ENCODE measurements at regions not wholly inside any gene's neighbourhood (a gene's known extent, or its start where the extent isn't known, plus 50 kb on each side); places are given as distances from the start of the nearest gene placed in this dataset.
A peak's percentile ranks its signal among the peaks of the same experiment; 100 is the strongest.

DNA sequence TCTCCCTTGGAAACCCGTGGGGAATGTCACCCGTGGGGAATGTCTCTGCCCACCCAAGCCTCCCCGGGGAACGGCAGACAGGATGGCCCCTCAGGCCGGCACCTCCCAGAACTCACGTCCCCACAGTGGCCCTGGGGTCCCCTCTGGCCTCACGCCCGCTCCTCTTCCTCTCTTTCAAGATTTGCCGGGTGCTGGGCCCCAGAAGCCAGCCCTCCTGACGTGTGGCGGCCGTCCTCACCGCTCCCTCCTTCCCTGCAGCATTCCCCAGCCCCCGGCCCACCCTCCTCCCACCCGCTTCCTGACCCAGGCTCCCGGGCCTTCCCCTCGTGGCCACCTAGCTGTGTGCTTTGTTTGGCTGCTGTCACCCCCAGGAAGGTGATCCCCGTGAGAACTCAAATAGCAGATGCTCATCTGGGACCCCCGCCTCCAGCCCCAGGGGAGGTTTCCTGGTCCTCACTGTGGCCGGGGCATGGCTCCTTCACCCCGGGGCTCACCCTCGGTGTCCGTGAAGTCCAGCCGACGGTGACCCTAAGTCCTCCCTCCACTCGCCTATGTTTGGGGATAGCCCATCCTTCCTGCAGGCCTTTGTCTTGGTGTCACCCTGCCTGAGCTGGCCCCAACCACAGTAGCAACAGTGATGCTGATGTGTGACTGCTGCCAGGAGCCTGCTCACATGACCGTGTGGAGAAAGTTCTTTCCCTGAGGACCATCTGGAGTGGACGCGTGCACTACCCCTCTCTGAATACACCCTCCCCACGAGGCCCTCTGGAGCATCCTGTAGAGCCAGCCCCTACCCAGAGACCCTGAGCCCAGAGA, 163.3 kb upstream of the IER5L start:
- Histone ChIP-seq H3K27me3 (ENCODE audit: control insufficient read depth, insufficient read depth, low read length) (no peaks in the 10 kb centered on the region), H3K4me1 (ENCODE audit: control insufficient read depth, insufficient read depth, low read length) (peaks cover 63% of the 10 kb centered on the region), H3K9me3 (replicated peaks; ENCODE audit: control insufficient read depth, low read depth, low read length) (no peaks in the 10 kb centered on the region), H3K36me3 (ENCODE audit: control insufficient read depth, insufficient read depth, low read length) (no peaks in the 10 kb centered on the region), H3K27ac (ENCODE audit: low read length) (peak overlapping the region; percentile 42), H3K4me3 (ENCODE audit: low read length) (no peak overlapping the region)
- peak; percentile 74 for DNase-seq
- 42% methylated on average over 24 of the region's 30 CpGs for WGBS (ENCODE audit: insufficient coverage)

- H3K27me3 ChIP-seq (ENCODE audit: control insufficient read depth, insufficient read depth, low read length): no peaks in the 10 kb centered on the region
- DNase-seq: no peak
- no peaks in the 10 kb centered on the region for H3K36me3 ChIP-seq (ENCODE audit: control insufficient read depth, insufficient read depth, low read length)
- H3K4me1 ChIP-seq (ENCODE audit: control insufficient read depth, insufficient read depth, low read length): peaks cover 71% of the 10 kb centered on the region
- no peak overlapping the region for H3K4me3 ChIP-seq (ENCODE audit: low read length)
- H3K27ac ChIP-seq (ENCODE audit: low read length): peak overlapping the region; percentile 42
- WGBS (ENCODE audit: insufficient coverage): 61% methylated on average over 15 of the region's 15 CpGs
- H3K9me3 ChIP-seq (replicated peaks; ENCODE audit: control insufficient read depth, low read depth, low read length): no peaks in the 10 kb centered on the region
Measured at GRCh38 chr9:129340427-129341170, 162.5 kb upstream of the IER5L start.

- H3K36me3 ChIP-seq (ENCODE audit: control insufficient read depth, insufficient read depth, low read length): no peaks in the 10 kb centered on the region
- no peaks in the 10 kb centered on the region for H3K9me3 ChIP-seq (replicated peaks; ENCODE audit: control insufficient read depth, low read depth, low read length)
- H3K27me3 ChIP-seq (ENCODE audit: control insufficient read depth, insufficient read depth, low read length): no peaks in the 10 kb centered on the region
- peak overlapping the region; percentile 73 for H3K27ac ChIP-seq (ENCODE audit: low read length)
- H3K4me3 ChIP-seq (ENCODE audit: low read length): no peak overlapping the region
- peaks cover 77% of the 10 kb centered on the region for H3K4me1 ChIP-seq (ENCODE audit: control insufficient read depth, insufficient read depth, low read length)
- 95% methylated on average over 3 of the region's 3 CpGs for WGBS (ENCODE audit: insufficient coverage)
- DNase-seq: no peak
Measured at GRCh38 chr9:129339539-129340157, 161.6 kb upstream of the IER5L start.

GRCh38 chr9:129338724-129339430, 160.8 kb upstream of the IER5L start:
- 32% methylated on average over 15 of the region's 19 CpGs for whole genome bisulfite sequencing (ENCODE audit: insufficient coverage)
- H3K27ac ChIP-seq (ENCODE audit: low read length): peak overlapping the region; percentile 73
- no peaks in the 10 kb centered on the region for H3K36me3 ChIP-seq (ENCODE audit: control insufficient read depth, insufficient read depth, low read length)

DNA sequence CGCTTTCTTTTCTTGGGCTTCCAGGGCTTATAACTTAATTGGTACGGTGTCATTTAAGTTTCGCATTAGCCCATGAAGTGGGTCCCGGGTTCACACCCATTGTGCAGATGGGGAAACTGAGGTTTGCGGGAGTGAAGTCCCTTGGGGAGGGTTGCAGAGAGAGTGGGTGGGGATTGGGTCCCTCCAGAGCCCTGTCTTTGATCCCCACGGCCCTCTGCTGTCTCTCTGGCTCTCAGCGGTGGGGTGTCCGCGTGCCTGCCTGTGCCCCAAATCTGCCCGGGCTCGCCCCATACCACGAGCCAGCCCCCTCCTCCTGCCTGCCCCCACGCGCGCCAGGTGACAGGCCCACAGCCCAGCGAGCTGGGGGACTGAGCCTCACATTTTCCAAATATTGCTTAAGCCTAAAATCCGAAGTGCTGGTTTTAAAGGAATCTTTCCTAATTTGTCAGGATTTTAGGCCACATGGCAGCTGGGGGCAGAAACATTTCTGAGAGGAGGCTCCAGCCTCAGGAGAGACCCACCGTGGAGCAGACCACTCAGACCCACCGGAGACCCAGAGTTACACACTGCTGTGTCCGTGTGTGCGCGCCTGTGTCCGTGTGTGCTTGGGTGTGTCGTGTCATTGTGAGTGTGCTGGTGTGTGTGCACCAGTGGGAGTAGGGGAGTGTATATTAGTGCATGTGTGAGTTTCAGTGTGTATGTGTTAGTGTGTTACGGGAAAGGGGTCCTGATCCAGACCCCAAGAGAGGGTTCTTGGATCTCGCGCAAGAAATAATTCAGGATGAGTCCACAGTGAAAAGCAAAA, 159.5 kb upstream of the IER5L start:
- peak overlapping the region; percentile 54 for H3K27ac ChIP-seq (ENCODE audit: low read length)
- no peak for DNase-seq
- 42% methylated on average over 20 of the region's 27 CpGs for WGBS (ENCODE audit: insufficient coverage)
- H3K36me3 ChIP-seq (ENCODE audit: control insufficient read depth, insufficient read depth, low read length): no peaks in the 10 kb centered on the region
- H3K4me3 ChIP-seq (ENCODE audit: low read length): peak overlapping the region; percentile 40
- H3K9me3 ChIP-seq (replicated peaks; ENCODE audit: control insufficient read depth, low read depth, low read length): no peaks in the 10 kb centered on the region
- H3K4me1 ChIP-seq (ENCODE audit: control insufficient read depth, insufficient read depth, low read length): peaks cover 74% of the 10 kb centered on the region
- no peaks in the 10 kb centered on the region for H3K27me3 ChIP-seq (ENCODE audit: control insufficient read depth, insufficient read depth, low read length)

More at GRCh38 chr9:129338724-129339430, 160.8 kb upstream of the IER5L start:
- Histone ChIP-seq H3K4me1 (ENCODE audit: control insufficient read depth, insufficient read depth, low read length) (peaks cover 81% of the 10 kb centered on the region), H3K9me3 (replicated peaks; ENCODE audit: control insufficient read depth, low read depth, low read length) (no peaks in the 10 kb centered on the region), H3K27me3 (ENCODE audit: control insufficient read depth, insufficient read depth, low read length) (no peaks in the 10 kb centered on the region), H3K4me3 (ENCODE audit: low read length) (no peak overlapping the region)
- peak; percentile 79 for DNase-seq

GRCh38 chr9:129336601-129337331, 158.7 kb upstream of the IER5L start:
- WGBS (ENCODE audit: insufficient coverage): 3% methylated on average over 44 of the region's 56 CpGs
- H3K36me3 ChIP-seq (ENCODE audit: control insufficient read depth, insufficient read depth, low read length): no peaks in the 10 kb centered on the region
- H3K27me3 ChIP-seq (ENCODE audit: control insufficient read depth, insufficient read depth, low read length): no peaks in the 10 kb centered on the region
- H3K27ac ChIP-seq (ENCODE audit: low read length): peak overlapping the region; percentile 82
- H3K4me1 ChIP-seq (ENCODE audit: control insufficient read depth, insufficient read depth, low read length): peaks cover 71% of the 10 kb centered on the region
- peak; percentile 87 for DNase-seq
- peak overlapping the region; percentile 40 for H3K4me3 ChIP-seq (ENCODE audit: low read length)
- no peaks in the 10 kb centered on the region for H3K9me3 ChIP-seq (replicated peaks; ENCODE audit: control insufficient read depth, low read depth, low read length)

DNA sequence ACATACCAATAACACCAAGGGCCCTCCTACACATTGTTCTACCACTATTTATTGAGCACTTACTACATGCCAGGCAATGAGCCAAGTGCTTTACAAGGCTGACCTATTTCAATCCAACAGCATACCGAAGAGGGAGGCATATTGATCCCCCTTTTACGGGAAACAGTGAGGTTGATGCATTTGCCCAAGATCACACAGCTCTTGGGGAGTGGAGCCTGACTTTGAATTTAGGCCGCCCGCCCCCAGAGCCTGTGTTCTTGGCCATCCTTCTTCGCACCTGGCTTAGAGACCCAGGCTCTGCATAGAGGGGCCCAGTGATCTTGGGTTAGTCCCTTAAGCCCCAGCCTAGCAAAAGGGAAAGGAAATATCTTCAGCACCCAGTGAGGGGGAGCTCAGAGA, 158.1 kb upstream of the IER5L start:
- H3K9me3 ChIP-seq (replicated peaks; ENCODE audit: control insufficient read depth, low read depth, low read length): no peaks in the 10 kb centered on the region
- 39% methylated on average over 2 of the region's 5 CpGs for WGBS (ENCODE audit: insufficient coverage)
- no peaks in the 10 kb centered on the region for H3K27me3 ChIP-seq (ENCODE audit: control insufficient read depth, insufficient read depth, low read length)
- DNase-seq: no peak
- peaks cover 64% of the 10 kb centered on the region for H3K4me1 ChIP-seq (ENCODE audit: control insufficient read depth, insufficient read depth, low read length)
- no peaks in the 10 kb centered on the region for H3K36me3 ChIP-seq (ENCODE audit: control insufficient read depth, insufficient read depth, low read length)
- peak overlapping the region; percentile 40 for H3K4me3 ChIP-seq (ENCODE audit: low read length)
- peak overlapping the region; percentile 82 for H3K27ac ChIP-seq (ENCODE audit: low read length)

- 13% methylated on average over 2 of the region's 7 CpGs for WGBS (ENCODE audit: insufficient coverage)
- Histone ChIP-seq H3K4me1 (ENCODE audit: control insufficient read depth, insufficient read depth, low read length) (peaks cover 60% of the 10 kb centered on the region), H3K27me3 (ENCODE audit: control insufficient read depth, insufficient read depth, low read length) (no peaks in the 10 kb centered on the region), H3K4me3 (ENCODE audit: low read length) (no peak overlapping the region), H3K9me3 (replicated peaks; ENCODE audit: control insufficient read depth, low read depth, low read length) (peaks cover 4% of the 10 kb centered on the region), H3K36me3 (ENCODE audit: control insufficient read depth, insufficient read depth, low read length) (no peaks in the 10 kb centered on the region), H3K27ac (ENCODE audit: low read length) (peak overlapping the region; percentile 96)
- peak; percentile 76 for DNase-seq
Measured at GRCh38 chr9:129335464-129336129, 157.5 kb upstream of the IER5L start.
